Pulmonary artery endothelial cell (primary cell): ENCODE measurements at regions not wholly inside any gene's neighbourhood (a gene's known extent, or its start where the extent isn't known, plus 50 kb on each side); places are given as distances from the start of the nearest gene placed in this dataset.
"Not testable (repeated sequence)": the region's sequence is repeated elsewhere in the genome, so short reads cannot be mapped to it uniquely, and the experiment has no call there.

ENCODE experiments used
- DNase-seq: peaks from one replicate; pipeline ENCODE4 v3.0.0-alpha.2; 2011; ENCODE audit warnings: low read depth, low spot score

- peak; percentile 52 for DNase-seq
These were observed 254.9 kb upstream of the TBL1XR1 start for GRCh38 chr3:177451864-177452830.

GRCh38 chr3:177452831-177453450 is 255.7 kb upstream of the TBL1XR1 start:
- no peak for DNase-seq

GRCh38 chr3:177453451-177453844 is 256.2 kb upstream of the TBL1XR1 start:
- DNase-seq: no peak

GRCh38 chr3:177457204-177457603 is 259.9 kb upstream of the TBL1XR1 start:
- DNase-seq: not testable (repeated sequence)

GRCh38 chr3:177459401-177459800 is 262.1 kb upstream of the TBL1XR1 start:
- no peak for DNase-seq

GRCh38 chr3:177460047-177460446 is 262.8 kb upstream of the TBL1XR1 start:
- no peak for DNase-seq

- DNase-seq: no peak
These were observed 264.5 kb upstream of the TBL1XR1 start for GRCh38 chr3:177461765-177462164.

- DNase-seq: not testable (repeated sequence)
These were observed 266.1 kb upstream of the TBL1XR1 start for GRCh38 chr3:177463341-177463740.

- DNase-seq: no peak
These were observed 266.6 kb upstream of the TBL1XR1 start for GRCh38 chr3:177463863-177464262.

- no peak for DNase-seq
These were observed 267.3 kb upstream of the TBL1XR1 start for GRCh38 chr3:177464392-177465256.

GRCh38 chr3:177465257-177465642 is 268.0 kb upstream of the TBL1XR1 start:
- DNase-seq: no peak

- no peak for DNase-seq
These were observed 268.8 kb upstream of the TBL1XR1 start for GRCh38 chr3:177466074-177466473.

GRCh38 chr3:177466622-177467021 is 269.3 kb upstream of the TBL1XR1 start:
- DNase-seq: not testable (repeated sequence)

GRCh38 chr3:177467247-177467985 is 270.1 kb upstream of the TBL1XR1 start:
- no peak for DNase-seq

- no peak for DNase-seq
These were observed 271.0 kb upstream of the TBL1XR1 start for GRCh38 chr3:177468331-177468730.

- no peak for DNase-seq
These were observed 271.5 kb upstream of the TBL1XR1 start for GRCh38 chr3:177468816-177469215.

GRCh38 chr3:177469216-177469615 is 271.9 kb upstream of the TBL1XR1 start:
- DNase-seq: no peak

- no peak for DNase-seq
These were observed 273.1 kb upstream of the TBL1XR1 start for GRCh38 chr3:177470197-177470941.

- DNase-seq: no peak
These were observed 274.6 kb upstream of the TBL1XR1 start for GRCh38 chr3:177471733-177472480.

GRCh38 chr3:177473184-177473583 is 275.9 kb upstream of the TBL1XR1 start:
- no peak for DNase-seq
